ENCODE measurements at regions not wholly inside any gene's neighbourhood (a gene's known extent, or its start where the extent isn't known, plus 50 kb on each side); places are given as distances from the start of the nearest gene placed in this dataset.

DNA sequence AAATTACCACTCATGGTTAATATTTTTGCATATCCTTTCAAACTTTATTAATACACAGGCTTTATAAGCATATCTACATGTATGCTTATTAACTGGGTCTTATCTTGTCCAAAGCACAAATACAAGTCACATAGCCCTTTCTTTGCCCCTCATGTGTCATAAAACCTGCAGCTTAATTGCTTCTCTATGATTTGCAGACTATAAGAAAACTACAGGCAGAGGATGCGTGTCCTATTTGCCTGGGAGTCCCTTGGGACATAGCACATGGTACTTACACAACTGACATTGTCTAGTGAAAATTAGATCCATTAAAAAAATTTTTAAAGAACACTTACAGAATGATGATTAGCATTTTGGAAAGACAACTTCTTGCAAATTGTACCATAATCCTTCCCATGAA, 190.5 kb upstream of the PLEKHA5 start:
- Histone ChIP-seq H3K36me3 (ENCODE audit: control insufficient read depth in 2 of 2, insufficient read depth in 2 of 2, low read length in 1 of 2) (no peaks in the 10 kb centered on the region), H3K4me2 (ENCODE audit: control insufficient read depth, insufficient read depth) (no peak overlapping the region), H2AFZ (ENCODE audit: control insufficient read depth, low read depth, low read length) (no peak overlapping the region), H3K4me1 (ENCODE audit: control insufficient read depth, insufficient read depth, low read length) (no peaks in the 10 kb centered on the region), H4K20me1 (ENCODE audit: control insufficient read depth, insufficient read depth) (no peaks in the 10 kb centered on the region), H3K4me3 (no peak overlapping the region), H3K9me3 (replicated peaks; ENCODE audit: control insufficient read depth, insufficient read depth, low read length) (no peaks in the 10 kb centered on the region), H3K9ac (ENCODE audit: control insufficient read depth, insufficient read depth, low read length) (no peak overlapping the region), H3K27me3 (replicated peaks in 1 of 2; ENCODE audit: control insufficient read depth in 2 of 2, insufficient read depth in 2 of 2, low read length in 1 of 2) (no peaks in the 10 kb centered on the region), H3K27ac (ENCODE audit: control insufficient read depth, insufficient read depth) (no peak overlapping the region), H3K79me2 (ENCODE audit: control insufficient read depth, insufficient read depth, low read length) (no peaks in the 10 kb centered on the region)
- ChIA-PET CTCF (no interaction called here), RAD21 (ENCODE audit: unreplicated experiment) (no interaction called here), POLR2A (no interaction called here), SMC1A (ENCODE audit: uncharacterized antibody, unreplicated experiment) (interaction anchor here (0.6 kb wide), 1 partner anchor 362 kb away, joined by 3 read pairs; no protein-coding TSS in a partner anchor)
- TF ChIP-seq, protein P1, sequence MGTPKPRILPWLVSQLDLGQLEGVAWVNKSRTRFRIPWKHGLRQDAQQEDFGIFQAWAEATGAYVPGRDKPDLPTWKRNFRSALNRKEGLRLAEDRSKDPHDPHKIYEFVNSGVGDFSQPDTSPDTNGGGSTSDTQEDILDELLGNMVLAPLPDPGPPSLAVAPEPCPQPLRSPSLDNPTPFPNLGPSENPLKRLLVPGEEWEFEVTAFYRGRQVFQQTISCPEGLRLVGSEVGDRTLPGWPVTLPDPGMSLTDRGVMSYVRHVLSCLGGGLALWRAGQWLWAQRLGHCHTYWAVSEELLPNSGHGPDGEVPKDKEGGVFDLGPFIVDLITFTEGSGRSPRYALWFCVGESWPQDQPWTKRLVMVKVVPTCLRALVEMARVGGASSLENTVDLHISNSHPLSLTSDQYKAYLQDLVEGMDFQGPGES (IDR thresholded peaks at IDR 0.05), result no peak
- TF ChIP-seq NFIC (IDR thresholded peaks at IDR 0.05; ENCODE audit: low read depth, low read length), result no peak
- TF ChIP-seq CEBPB (IDR thresholded peaks at IDR 0.05; ENCODE audit: borderline replicate concordance in 1 of 2, low read depth in 2 of 2, low read length in 2 of 2), result no peak
- no peak for TF ChIP-seq KLF5 (IDR thresholded peaks at IDR 0.05; ENCODE audit: partially characterized antibody)
- TF ChIP-seq, protein P2, sequence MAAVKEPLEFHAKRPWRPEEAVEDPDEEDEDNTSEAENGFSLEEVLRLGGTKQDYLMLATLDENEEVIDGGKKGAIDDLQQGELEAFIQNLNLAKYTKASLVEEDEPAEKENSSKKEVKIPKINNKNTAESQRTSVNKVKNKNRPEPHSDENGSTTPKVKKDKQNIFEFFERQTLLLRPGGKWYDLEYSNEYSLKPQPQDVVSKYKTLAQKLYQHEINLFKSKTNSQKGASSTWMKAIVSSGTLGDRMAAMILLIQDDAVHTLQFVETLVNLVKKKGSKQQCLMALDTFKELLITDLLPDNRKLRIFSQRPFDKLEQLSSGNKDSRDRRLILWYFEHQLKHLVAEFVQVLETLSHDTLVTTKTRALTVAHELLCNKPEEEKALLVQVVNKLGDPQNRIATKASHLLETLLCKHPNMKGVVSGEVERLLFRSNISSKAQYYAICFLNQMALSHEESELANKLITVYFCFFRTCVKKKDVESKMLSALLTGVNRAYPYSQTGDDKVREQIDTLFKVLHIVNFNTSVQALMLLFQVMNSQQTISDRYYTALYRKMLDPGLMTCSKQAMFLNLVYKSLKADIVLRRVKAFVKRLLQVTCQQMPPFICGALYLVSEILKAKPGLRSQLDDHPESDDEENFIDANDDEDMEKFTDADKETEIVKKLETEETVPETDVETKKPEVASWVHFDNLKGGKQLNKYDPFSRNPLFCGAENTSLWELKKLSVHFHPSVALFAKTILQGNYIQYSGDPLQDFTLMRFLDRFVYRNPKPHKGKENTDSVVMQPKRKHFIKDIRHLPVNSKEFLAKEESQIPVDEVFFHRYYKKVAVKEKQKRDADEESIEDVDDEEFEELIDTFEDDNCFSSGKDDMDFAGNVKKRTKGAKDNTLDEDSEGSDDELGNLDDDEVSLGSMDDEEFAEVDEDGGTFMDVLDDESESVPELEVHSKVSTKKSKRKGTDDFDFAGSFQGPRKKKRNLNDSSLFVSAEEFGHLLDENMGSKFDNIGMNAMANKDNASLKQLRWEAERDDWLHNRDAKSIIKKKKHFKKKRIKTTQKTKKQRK (IDR thresholded peaks at IDR 0.05; ENCODE audit: low read depth, low read length), result no peak
- no peak for TF ChIP-seq ZBTB40 (IDR thresholded peaks at IDR 0.05; ENCODE audit: borderline replicate concordance)
- TF ChIP-seq ZBED1 (IDR thresholded peaks at IDR 0.05; ENCODE audit: borderline replicate concordance), result no peak
- TF ChIP-seq, protein P3, sequence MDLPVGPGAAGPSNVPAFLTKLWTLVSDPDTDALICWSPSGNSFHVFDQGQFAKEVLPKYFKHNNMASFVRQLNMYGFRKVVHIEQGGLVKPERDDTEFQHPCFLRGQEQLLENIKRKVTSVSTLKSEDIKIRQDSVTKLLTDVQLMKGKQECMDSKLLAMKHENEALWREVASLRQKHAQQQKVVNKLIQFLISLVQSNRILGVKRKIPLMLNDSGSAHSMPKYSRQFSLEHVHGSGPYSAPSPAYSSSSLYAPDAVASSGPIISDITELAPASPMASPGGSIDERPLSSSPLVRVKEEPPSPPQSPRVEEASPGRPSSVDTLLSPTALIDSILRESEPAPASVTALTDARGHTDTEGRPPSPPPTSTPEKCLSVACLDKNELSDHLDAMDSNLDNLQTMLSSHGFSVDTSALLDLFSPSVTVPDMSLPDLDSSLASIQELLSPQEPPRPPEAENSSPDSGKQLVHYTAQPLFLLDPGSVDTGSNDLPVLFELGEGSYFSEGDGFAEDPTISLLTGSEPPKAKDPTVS (IDR thresholded peaks at IDR 0.05; ENCODE audit: low read depth, low read length), result no peak
- TF ChIP-seq SUPT20H (IDR thresholded peaks at IDR 0.05; ENCODE audit: borderline replicate concordance, control insufficient read depth, low read depth, low read length), result no peak
- no peak for TF ChIP-seq KAT2A (conservative IDR thresholded peaks at IDR 0.05; ENCODE audit: control insufficient read depth, low read depth, low read length)
- no peak for TF ChIP-seq ZZZ3 (IDR thresholded peaks at IDR 0.05; ENCODE audit: control insufficient read depth, insufficient read length, low read depth)
- TF ChIP-seq ATF7 (IDR thresholded peaks at IDR 0.05; ENCODE audit: low read depth), result no peak
- TF ChIP-seq NFYB (IDR thresholded peaks at IDR 0.05; ENCODE audit: insufficient read depth, low read depth, low read length), result no peak
- no peak for TF ChIP-seq SMC3 (IDR thresholded peaks at IDR 0.05; ENCODE audit: borderline replicate concordance, low read length)
- TF ChIP-seq EED (IDR thresholded peaks at IDR 0.05; ENCODE audit: low read depth), result no peak
- 0% methylated on average over 1 of the region's 1 CpG for WGBS (ENCODE audit: insufficient coverage, insufficient replicate concordance, low lambda C conversion rate, missing lambda C conversion rate)
- intact Hi-C loops (cut with micrococcal nuclease; ENCODE audit: unreplicated experiment), result no loop called here
- FAIRE-seq, result no peak
- DNase-seq (ENCODE audit: low read depth, low spot score), result no peak
- in situ Hi-C loops (cut with MboI), result no loop called here
- BruUV-seq (replicated peaks), result no TSS peak
- ATAC-seq, result no peak

All from GM12878 (cell line).